ENCODE measurements at regions not wholly inside any gene's neighbourhood (a gene's known extent, or its start where the extent isn't known, plus 50 kb on each side); places are given as distances from the start of the nearest gene placed in this dataset.

DNA sequence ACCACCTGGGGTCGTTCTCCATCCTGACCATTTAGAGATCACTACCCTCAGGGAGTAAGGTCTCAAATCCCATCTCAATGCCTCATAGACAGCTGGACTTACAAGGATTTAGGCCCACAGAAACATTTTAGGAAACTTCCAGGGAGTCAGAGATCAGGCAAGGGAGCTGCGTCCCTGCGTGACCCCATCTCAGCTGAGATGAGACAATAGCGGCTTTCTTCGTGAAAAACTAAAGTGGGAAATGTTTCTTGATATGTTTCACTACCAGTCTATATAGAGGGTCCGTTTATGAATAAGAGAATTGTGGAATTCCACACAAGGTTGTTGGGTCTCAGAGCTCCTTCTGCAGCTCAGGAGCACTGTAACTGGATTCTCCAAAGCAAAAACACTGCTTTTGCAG is 105.1 kb downstream of the VCPKMT start:
- TF ChIP-seq TAF1 (IDR thresholded peaks at IDR 0.05; ENCODE audit: borderline replicate concordance, low read depth, low read length) (no peak), POLR2A (IDR thresholded peaks at IDR 0.05; ENCODE audit: low read depth, low read length) (no peak)
